ENCODE measurements at regions not wholly inside any gene's neighbourhood (a gene's known extent, or its start where the extent isn't known, plus 50 kb on each side); places are given as distances from the start of the nearest gene placed in this dataset.
A peak's percentile ranks its signal among the peaks of the same experiment; 100 is the strongest.
"Not testable (repeated sequence)": the region's sequence is repeated elsewhere in the genome, so short reads cannot be mapped to it uniquely, and the experiment has no call there.

DNA sequence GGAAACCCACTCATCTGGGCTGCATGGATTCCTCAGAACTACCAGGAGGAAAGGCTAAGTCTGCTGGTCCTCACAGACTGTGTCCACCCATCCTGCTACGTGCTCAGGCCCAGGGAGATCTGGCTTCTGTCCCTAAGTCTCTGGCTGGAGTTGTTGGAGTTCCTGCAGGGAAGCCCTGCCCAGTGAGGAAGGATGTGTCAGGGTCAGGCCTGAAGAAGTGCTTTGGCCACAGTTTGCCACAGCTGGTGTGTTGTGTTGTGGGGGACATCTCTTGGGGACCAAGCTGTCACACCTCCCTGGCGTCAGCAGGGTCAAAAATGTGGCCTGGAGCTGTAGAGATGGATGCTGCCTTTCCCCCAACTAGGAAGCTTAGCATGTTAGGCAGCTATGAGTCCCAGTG is 684.7 kb downstream of the METTL15 start:
- no peak for DNase-seq
- no peaks in the 10 kb centered on the region for H3K27me3 ChIP-seq
- peaks cover 21% of the 10 kb centered on the region for H3K9me3 ChIP-seq
- no peak overlapping the region for H3K4me3 ChIP-seq
- H3K36me3 ChIP-seq, result no peaks in the 10 kb centered on the region; the same call in 1 of the 2 replicates

DNA sequence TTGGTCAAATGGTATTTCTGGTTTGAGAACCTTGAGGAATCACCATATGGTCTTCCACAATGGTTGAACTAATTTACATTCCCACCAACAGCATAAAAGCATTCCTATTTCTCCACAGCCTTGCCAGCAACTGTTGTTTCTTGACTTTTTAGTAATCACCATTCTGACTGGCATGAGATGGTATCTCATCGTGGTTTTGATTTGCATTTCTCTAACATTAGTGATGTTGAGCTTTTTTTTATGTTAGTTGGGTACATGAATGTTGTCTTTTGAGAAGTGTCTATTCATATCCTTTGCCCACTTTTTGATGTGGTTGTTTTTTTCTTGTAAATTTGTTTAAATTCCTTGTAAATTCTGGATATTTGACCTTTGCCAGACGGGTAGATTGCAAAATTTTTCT is 679.7 kb downstream of the METTL15 start:
- not testable (repeated sequence) for H3K4me3 ChIP-seq, H3K27me3 ChIP-seq, H3K36me3 ChIP-seq, DNase-seq
- peaks cover 41% of the 10 kb centered on the region for H3K9me3 ChIP-seq

- Histone ChIP-seq H3K27me3 (no peaks in the 10 kb centered on the region), H3K36me3 (peaks cover 2% of the 10 kb centered on the region; the same call in 1 of the 2 replicates), H3K9me3 (peaks cover 48% of the 10 kb centered on the region), H3K4me3 (no peak overlapping the region)
- DNase-seq, result no peak
Observed at GRCh38 chr11:28777126-28777525, 668.9 kb downstream of the METTL15 start.

DNA sequence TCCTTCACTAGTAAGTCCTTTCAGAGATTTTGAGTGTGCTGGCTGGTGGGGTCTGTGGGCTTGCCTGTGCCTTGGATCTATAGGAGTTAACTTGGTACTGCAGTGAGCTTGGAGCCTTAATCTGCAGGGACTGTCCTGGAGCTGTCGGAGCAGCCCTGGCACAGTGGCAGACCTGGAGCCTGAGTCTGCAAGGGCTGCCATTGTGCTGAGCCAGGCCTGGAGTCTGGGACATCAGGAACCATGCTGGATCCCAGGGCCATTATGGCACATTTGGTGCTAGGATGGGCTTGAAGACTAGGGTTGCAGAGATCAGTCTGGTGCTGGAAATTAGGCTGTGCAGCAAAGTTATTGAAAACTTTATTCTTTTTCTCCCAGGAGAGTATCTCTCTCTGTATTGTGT is 665.4 kb downstream of the METTL15 start:
- peaks cover 2% of the 10 kb centered on the region; the same call in 1 of the 2 replicates for H3K36me3 ChIP-seq
- no peak for DNase-seq
- no peak overlapping the region for H3K4me3 ChIP-seq
- H3K27me3 ChIP-seq, result no peaks in the 10 kb centered on the region
- peaks cover 41% of the 10 kb centered on the region for H3K9me3 ChIP-seq

DNA sequence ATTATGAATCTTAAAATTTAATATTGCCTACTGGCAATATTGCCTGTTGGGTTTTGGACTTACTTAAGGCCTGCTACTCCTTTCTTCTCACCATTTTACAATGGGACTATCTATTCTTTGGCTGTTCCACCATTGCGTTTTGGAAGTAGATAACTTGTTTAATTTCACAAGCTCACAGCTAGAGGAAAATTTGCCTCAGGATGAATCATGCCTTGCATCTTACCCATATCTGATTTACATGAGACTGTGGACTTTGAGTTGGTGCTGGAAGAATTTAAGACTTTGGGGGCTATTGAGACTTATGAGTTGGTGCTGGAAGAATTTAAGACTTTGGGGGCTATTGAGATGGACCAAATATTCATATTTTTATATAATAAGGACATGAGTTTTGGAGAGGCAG is 662.6 kb downstream of the METTL15 start:
- Histone ChIP-seq H3K4me3 (no peak overlapping the region), H3K36me3 (peaks cover 15% of the 10 kb centered on the region), H3K9me3 (peaks cover 31% of the 10 kb centered on the region), H3K27me3 (no peaks in the 10 kb centered on the region)
- DNase-seq, result no peak

GRCh38 chr11:28767574-28767973 is 659.4 kb downstream of the METTL15 start:
- H3K4me3 ChIP-seq, result no peak overlapping the region
- H3K9me3 ChIP-seq, result peaks cover 20% of the 10 kb centered on the region
- H3K27me3 ChIP-seq, result no peaks in the 10 kb centered on the region
- peaks cover 15% of the 10 kb centered on the region for H3K36me3 ChIP-seq
- no peak for DNase-seq

DNA sequence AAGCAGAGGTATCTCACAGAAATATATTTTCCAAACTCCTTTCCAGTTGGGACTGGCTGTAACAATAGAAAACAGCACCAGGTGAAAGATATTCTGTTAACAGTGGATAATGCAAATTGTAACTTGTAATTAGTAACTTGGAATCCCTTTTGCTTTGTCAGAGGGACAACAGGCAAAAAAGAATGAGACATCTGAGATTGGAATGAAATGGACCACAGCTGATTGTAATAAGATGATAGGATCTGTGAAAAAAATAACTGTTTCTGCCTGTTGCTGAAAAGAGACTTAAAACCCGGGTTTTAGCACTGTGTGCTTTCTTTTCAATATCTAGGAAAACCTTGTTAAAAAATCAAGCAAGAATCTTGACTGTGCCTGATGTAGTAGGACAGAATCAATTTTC is 655.7 kb downstream of the METTL15 start:
- Histone ChIP-seq H3K4me3 (no peak overlapping the region), H3K9me3 (peaks cover 2% of the 10 kb centered on the region; the same call in 1 of the 2 replicates), H3K27me3 (no peaks in the 10 kb centered on the region), H3K36me3 (peaks cover 38% of the 10 kb centered on the region)
- no peak for DNase-seq

- no peaks in the 10 kb centered on the region for H3K27me3 ChIP-seq
- H3K36me3 ChIP-seq, result peaks cover 35% of the 10 kb centered on the region
- H3K9me3 ChIP-seq, result 0 out of 2 replicates have a peak, but pooled peaks cover 2% of the 10 kb centered on the region
- no peak overlapping the region for H3K4me3 ChIP-seq
- no peak for DNase-seq
Observed at GRCh38 chr11:28763151-28763550, 655.0 kb downstream of the METTL15 start.

DNA sequence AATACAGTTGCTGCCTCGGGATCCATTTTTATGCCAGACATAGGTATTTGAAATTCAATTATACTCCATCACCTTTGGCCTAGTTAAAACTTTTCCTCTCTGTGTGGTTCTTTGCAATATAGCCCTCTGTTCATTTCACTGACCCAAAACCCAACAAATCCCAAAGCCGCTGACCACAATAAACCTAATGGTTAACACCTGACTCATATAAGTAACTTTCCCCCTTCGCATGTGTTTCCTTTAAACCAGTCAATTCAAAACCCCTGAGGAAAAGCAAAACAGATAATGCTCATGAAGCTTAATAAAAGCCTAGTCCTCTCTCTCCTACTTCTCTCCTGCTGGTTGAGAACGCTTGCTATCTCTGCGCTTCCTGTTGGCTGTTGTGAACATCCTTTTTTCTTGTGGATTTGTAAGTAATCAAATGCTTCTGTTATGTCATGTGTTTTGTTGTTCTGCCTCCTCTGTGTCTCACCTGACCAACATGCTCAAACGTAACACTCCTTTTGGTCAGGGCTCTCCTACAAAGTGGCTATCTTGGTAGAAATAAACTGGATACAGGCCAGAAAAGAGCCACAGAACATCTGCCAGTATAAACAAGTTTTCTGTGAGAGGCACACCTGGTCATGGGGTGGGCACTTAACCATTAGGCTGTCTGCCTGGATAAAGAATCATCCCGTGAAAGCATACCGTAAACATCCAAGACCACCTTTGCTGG is 652.6 kb downstream of the METTL15 start:
- H3K4me3 ChIP-seq, result no peak overlapping the region
- no peaks in the 10 kb centered on the region for H3K27me3 ChIP-seq
- peaks cover 22% of the 10 kb centered on the region for H3K36me3 ChIP-seq
- no peaks in the 10 kb centered on the region for H3K9me3 ChIP-seq
- DNase-seq, result no peak

- H3K36me3 ChIP-seq, result peaks cover 28% of the 10 kb centered on the region
- H3K9me3 ChIP-seq, result no peaks in the 10 kb centered on the region; the same call in 1 of the 2 replicates
- H3K27me3 ChIP-seq, result no peaks in the 10 kb centered on the region
- no peak overlapping the region for H3K4me3 ChIP-seq
- DNase-seq, result no peak
Observed at GRCh38 chr11:28759311-28759710, 651.1 kb downstream of the METTL15 start.

DNA sequence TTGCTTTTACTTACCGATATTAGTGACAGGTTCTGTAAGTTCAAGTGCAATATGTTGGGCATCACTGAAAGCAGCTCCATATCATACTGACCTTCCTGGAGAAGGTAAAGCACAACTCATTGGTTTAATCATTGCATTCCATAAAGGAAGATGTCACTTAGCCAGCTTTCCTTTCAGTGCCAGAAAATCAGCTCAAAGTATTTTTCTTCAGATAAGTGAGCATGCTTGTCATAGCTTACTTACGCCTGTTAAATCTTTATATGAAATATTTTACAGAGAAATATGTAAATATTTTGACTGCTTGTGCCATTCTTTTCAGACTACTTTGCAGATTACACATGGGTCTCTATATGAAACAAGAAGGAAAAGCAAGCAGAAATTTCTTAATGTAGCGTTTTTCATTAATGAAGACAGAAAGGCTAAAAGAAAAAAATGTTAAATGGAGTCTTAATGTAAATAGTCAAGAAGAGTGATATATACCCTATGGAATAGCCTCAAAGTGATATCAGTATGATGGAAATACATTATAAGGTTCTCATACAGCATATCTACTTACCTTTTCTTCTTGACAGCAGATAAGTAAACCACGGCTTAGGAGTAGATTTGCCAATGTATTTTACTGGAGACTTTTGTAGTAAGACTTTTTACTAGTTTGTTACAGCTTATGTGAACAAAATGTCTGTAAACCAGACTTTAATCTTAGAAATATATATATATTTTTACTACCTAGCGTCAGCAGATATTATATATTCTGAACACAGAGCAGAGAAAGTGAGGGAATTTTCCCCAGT is 649.7 kb downstream of the METTL15 start:
- Histone ChIP-seq H3K4me3 (no peak overlapping the region), H3K27me3 (no peaks in the 10 kb centered on the region), H3K9me3 (no peaks in the 10 kb centered on the region; the same call in 1 of the 2 replicates), H3K36me3 (peaks cover 28% of the 10 kb centered on the region)
- DNase-seq, result no peak

- Histone ChIP-seq H3K4me3 (no peak overlapping the region), H3K36me3 (peaks cover 29% of the 10 kb centered on the region), H3K27me3 (no peaks in the 10 kb centered on the region), H3K9me3 (no peaks in the 10 kb centered on the region; the same call in 1 of the 2 replicates)
- DNase-seq, result peak; percentile 70
Observed at GRCh38 chr11:28756977-28757376, 648.8 kb downstream of the METTL15 start.

GRCh38 chr11:28743061-28743550 is 634.9 kb downstream of the METTL15 start:
- no peak for DNase-seq
- no peaks in the 10 kb centered on the region for H3K27me3 ChIP-seq
- H3K4me3 ChIP-seq, result no peak overlapping the region
- peaks cover 2% of the 10 kb centered on the region for H3K36me3 ChIP-seq
- peaks cover 11% of the 10 kb centered on the region for H3K9me3 ChIP-seq

DNA sequence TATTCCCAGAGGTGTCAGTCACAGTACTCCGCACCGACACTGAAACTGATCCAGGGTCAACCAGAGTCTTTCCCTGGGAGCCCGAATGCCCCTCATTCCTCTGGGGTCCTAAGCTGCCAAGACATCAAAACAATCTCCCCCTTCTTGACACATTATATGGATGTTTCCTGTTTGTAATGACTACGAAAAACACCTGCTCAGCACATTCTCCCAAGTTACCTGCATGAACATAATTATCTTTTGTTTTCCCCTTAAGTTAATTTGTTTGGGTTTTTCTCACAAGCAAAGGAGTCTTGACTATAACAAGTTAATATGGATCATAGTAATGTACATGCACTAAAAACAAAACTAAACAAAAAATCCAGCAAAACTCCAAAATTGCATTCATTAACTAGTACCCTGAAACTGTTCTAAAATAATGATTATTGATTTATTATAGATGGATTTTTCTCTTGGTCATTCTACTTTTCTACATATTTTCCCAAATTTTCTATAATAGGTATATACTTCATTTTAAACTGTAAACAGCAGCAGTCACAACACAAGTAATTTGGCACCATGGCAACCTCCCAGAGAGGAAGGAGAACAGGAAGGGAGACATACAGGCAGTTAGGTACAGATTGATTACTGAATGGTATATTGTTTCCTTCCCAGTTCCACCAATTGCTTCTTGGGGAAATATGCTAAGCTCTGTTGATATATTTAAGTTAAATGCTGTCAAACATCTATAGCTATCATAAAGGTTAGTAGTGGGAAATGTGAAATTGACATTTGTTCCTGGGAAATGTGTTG is 631.5 kb downstream of the METTL15 start:
- Histone ChIP-seq H3K27me3 (no peaks in the 10 kb centered on the region), H3K4me3 (no peak overlapping the region), H3K9me3 (0 out of 2 replicates have a peak, but pooled peaks cover 2% of the 10 kb centered on the region), H3K36me3 (no peaks in the 10 kb centered on the region; the same call in 1 of the 2 replicates)
- DNase-seq, result no peak

DNA sequence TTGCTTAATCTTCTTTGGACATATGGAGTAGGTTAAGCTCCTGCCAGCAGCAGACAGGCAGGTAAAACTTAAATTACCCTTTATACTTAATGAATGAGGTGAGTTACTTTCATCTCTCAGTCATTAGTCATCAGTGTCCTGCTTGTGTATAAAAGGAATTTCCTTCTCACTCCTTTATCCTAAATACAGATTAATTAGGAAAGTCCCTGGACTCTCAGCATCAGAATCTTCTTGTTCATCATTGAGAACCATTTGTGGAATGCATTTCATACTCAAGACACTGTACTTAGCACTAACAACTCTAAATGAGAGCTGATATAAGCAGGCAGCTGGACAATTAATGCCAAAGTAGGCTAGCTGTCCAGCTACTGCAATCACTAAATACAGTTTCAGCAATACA is 630.4 kb downstream of the METTL15 start:
- no peaks in the 10 kb centered on the region; the same call in 1 of the 2 replicates for H3K36me3 ChIP-seq
- DNase-seq, result no peak
- H3K9me3 ChIP-seq, result no peaks in the 10 kb centered on the region
- no peaks in the 10 kb centered on the region for H3K27me3 ChIP-seq
- no peak overlapping the region for H3K4me3 ChIP-seq

- H3K36me3 ChIP-seq, result peaks cover 4% of the 10 kb centered on the region; the same call in 1 of the 2 replicates
- H3K4me3 ChIP-seq, result no peak overlapping the region
- H3K9me3 ChIP-seq, result peaks cover 2% of the 10 kb centered on the region; the same call in 1 of the 2 replicates
- no peak for DNase-seq
- no peaks in the 10 kb centered on the region for H3K27me3 ChIP-seq
Observed at GRCh38 chr11:28736256-28736655, 628.1 kb downstream of the METTL15 start.
